LNCAP (cell line): ENCODE measurements at regions not wholly inside any gene's neighbourhood (a gene's known extent, or its start where the extent isn't known, plus 50 kb on each side); places are given as distances from the start of the nearest gene placed in this dataset.

Source experiments
- TF ChIP-seq, protein P1 (sequence below): fragments of 450-650 bp; IDR thresholded peaks from 2 replicates; pipeline ENCODE4 v1.5.1; 2017; ENCODE audit warnings: mild to moderate bottlenecking

DNA sequence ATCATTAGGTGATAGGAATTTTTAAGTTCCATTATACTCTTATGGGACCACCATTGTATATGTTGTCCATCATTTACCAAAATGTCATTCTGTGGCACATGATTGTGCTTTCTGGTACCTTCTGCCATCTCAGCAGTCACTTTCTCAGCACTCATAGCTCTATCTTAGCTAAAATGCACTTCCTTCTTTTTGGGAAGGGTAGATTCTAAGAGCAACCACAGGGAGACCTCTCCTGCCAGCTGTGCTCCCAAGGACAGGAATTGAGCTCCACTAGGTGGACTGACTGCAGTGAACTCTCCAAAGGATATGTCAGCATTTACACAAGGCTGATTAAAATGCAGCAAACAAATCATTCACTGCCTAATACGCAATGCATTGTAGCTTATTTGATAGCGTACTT, 91.8 kb upstream of the OBI1 start:
- TF ChIP-seq, protein P1, sequence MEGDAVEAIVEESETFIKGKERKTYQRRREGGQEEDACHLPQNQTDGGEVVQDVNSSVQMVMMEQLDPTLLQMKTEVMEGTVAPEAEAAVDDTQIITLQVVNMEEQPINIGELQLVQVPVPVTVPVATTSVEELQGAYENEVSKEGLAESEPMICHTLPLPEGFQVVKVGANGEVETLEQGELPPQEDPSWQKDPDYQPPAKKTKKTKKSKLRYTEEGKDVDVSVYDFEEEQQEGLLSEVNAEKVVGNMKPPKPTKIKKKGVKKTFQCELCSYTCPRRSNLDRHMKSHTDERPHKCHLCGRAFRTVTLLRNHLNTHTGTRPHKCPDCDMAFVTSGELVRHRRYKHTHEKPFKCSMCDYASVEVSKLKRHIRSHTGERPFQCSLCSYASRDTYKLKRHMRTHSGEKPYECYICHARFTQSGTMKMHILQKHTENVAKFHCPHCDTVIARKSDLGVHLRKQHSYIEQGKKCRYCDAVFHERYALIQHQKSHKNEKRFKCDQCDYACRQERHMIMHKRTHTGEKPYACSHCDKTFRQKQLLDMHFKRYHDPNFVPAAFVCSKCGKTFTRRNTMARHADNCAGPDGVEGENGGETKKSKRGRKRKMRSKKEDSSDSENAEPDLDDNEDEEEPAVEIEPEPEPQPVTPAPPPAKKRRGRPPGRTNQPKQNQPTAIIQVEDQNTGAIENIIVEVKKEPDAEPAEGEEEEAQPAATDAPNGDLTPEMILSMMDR = no peak

DNA sequence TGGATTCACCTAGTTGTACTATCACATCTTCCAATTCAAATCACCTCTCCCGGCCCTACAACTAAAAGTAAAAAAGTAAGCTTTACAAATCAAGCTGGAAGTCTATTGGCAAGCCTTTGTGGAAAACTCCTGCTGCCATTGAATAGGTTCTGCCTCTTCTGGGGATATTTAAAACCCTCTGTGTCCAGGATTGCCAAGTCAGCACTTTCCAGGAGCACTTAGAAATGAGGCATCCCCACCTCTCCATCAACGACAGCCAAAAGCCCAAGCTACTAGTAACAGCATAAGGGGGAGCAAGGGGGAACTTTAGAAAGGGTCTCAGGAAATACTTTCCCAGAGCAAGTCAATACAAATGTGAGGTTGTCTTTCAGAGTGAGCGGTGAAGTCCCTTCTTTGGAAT, 85.0 kb upstream of the OBI1 start:
- TF ChIP-seq, protein P1 = no peak

DNA sequence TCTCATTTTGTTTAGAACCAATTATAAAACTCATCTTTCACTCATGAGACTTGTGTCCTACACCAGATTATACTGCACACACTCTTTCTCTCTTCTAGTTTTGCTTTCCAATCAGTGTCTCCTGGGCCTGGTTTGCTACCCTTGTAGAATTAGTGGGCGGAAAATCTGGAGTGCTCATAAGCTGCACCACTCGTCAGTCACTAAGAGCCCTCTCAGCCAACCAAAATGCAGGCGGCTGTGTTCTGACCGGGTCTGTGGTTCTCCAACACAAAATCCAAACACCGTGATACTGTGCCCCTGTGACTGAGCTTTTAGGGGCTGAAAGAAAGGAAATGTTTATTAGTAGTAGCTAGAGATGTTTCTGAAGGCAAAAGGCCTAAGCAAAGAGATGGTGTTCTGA, 83.7 kb upstream of the OBI1 start:
- TF ChIP-seq, protein P1 = no peak

DNA sequence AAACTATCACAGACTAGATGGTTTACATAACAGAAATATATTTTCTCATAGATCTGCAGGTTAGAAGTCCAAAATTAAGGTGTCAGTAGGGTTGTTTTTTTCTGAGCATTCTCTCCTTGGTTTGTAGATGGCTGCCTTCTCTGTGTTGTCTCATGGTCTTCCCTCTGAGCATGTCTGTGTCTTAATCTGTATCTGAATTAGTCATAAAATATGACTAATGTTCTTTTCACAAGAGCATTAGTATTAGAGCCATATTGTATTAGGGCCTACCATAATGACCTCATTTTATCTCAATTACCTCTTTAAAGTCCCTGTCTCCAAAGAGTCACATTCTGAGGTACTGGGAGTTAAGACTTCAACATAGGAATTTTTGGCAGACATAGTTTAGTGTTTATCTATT, 77.2 kb upstream of the OBI1 start:
- TF ChIP-seq, protein P1 = no peak

DNA sequence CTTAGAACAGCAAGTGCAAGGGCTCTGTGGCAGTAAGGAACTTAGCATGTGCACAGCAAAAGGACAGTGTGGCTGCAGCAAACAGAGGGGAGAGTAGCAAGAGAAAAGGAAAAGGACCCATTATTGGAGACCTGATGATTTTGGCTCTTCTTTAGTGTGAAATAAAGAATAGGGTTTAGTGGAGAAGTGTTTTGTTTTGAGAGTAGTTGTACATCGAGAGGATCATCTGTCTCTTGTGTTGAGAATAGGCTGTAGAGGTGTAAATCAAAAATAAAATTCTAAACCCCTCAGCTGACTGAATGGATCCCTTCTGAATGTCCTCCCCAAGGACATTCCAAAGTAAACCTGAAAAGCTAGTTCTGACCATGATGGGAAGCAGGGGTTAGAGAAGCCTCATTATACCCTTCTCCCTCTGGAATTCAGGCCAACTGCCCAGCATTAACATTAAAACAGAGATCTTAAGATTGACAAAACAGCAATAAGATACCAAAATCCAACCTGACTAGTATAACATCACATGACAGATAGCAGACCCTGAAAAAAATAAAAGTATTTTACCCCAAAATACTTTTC, 73.6 kb upstream of the OBI1 start:
- TF ChIP-seq, protein P1 = no peak

DNA sequence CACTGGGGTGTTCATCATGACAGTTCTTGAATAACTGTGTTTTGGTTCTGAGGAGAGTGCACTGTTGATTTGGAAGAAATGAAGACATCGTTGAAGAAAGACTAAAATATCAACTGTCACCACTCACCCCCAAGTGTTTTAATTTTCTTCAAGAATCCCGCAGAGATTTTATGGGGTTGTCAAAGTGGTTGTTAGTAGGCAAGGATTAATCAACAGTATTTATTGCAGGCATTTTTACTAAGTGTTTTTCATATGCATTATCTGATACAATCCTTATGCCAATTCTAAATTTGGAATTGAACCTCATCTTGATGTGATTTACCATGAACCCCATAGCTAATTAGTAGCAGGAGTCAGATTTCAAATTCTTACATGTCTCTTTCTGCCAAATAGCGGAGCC, 63.7 kb upstream of the OBI1 start:
- TF ChIP-seq, protein P1 = no peak

DNA sequence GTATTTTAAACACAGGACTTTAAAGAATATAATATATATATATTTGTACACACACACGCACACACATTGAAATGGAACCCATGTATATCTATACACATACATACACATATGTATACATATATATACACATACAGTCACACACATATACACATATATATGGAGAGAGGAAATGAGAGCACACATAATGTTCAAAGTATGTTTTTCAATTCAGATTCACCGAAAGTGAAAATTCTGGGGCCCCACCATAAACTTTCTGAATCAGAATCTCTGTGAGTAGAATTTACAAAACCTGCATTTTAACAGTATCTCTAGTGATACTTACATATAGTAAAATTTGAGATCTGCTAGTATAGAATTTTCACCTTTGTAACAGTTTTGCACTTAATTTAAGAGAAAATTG, 60.4 kb upstream of the OBI1 start:
- TF ChIP-seq, protein P1 = no peak

DNA sequence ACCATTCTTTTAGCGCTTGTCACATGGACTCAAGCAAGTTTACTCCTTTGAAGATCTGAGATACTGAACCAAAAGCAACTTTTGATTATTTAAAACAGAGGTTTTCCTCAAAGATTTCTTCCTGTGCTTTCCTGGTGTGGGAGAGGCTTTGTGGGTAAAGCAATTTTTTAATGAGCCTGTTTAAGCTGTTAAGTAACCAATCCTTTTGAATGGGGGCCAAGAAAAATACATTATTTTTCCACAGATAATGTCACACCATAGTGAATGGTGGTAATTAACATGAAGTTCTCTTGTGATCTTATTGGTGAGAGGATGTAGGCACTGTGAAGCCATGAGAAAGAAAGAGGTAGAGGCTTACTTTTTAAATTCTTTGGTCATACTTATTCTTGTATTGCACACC, 55.8 kb upstream of the OBI1 start:
- TF ChIP-seq, protein P1 = no peak
